HG02970 (cell line): ENCODE measurements at regions not wholly inside any gene's neighbourhood (a gene's known extent, or its start where the extent isn't known, plus 50 kb on each side); places are given as distances from the start of the nearest gene placed in this dataset.
"Not testable (repeated sequence)": the region's sequence is repeated elsewhere in the genome, so short reads cannot be mapped to it uniquely, and the experiment has no call there.

Experiments used
- ATAC-seq: cut with Tn5 transposase; IDR thresholded peaks from one replicate; pipeline ENCODE4 v1.9.1; 2021; ENCODE audit warnings: mild to moderate bottlenecking, moderate library complexity, moderate number of reproducible peaks; ENCODE audit not compliant: unreplicated experiment, low FRiP score

DNA sequence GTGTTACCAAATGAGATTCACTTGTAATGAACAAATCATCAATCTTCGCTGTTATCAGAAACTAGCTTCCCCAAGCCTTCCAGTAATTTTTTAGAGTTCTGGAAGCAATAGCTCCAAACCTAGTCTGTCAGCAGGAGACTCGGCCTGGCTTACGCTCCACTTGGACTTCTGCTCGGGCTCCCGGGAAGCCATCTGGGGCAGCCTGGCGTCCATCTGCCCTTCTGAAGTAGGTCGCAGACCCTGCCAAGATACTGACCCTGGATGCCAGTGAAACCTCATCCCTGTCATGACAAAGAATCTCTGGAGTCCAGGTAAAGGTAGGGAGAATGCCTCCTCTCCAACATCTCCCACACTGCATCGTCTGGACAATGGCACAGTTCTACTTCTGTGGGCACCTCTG is 493.8 kb upstream of the ZFP42 start:
- no peak for ATAC-seq

DNA sequence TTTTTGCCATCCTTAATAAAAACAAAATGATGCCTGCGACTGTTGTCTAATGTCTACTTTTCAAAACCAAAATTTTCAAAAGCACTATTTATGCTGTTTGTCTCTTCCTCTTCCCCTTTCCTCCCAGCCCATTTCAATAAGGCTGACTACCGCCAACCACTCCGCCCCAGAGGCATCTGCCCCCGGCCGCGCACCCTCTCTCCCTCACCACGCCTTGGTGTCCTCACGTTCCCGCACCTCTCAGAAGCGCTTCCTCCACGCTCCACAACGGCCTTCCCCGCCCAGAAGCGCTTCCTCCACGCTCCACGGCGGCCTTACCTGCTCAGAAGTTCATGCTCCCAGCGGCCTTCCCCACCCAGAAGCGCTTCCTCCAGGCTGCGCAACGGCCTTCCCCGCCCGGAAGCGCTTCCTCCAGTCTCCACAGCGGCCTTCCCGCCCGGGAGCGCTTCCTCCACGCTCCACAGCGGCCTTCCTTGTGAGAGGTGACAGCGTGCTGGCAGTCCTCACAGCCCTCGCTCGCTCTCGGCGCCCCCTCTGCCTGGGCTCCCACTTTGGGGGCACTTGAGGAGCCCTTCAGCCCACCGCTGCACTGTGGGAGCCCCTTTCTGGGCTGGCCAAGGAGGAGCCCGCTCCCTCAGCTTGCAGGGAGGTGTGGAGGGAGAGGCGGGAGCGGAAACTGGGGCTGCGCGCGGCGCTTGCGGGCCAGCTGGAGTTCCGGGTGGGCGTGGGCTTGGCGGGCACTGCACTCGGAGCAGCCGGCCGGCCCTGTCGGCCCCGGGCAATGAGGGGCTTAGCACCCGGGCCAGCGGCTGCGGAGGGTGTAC is 490.4 kb upstream of the ZFP42 start:
- no peak for ATAC-seq

DNA sequence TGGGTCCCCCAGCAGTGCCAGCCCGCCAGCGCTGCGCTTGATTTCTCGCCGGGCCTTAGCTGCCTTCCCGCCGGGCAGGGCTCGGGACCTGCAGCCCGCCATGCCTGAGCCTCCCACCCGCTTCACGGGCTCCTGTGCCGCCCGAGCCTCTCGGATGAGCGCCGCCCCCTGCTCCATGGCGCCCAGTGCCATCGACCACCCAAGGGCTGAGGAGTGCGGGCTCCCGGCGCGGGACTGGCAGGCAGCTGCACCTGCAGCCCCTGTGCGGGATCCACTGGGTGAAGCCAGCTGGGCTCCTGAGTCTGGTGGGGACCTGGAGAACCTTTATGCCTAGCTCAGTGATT is 489.8 kb upstream of the ZFP42 start:
- ATAC-seq: not testable (repeated sequence)

DNA sequence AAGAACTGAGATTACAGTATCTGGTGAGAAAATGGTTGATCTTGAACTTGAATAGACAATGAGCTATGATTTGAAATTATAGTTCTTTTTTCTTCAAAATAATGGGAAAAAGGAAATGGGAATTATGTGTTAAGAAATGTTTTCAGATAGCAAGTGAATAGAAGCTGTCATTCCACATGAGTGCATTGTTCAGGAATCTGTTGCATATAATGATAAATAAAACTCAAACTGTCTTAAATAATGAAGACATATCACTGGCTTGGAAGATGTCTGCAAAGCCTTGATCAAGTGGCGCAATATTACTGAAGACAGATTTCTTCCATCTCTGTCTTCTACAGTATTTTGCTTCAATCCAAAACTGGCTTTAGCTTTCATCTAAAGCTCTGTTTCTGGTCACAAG is 479.3 kb upstream of the ZFP42 start:
- no peak for ATAC-seq

DNA sequence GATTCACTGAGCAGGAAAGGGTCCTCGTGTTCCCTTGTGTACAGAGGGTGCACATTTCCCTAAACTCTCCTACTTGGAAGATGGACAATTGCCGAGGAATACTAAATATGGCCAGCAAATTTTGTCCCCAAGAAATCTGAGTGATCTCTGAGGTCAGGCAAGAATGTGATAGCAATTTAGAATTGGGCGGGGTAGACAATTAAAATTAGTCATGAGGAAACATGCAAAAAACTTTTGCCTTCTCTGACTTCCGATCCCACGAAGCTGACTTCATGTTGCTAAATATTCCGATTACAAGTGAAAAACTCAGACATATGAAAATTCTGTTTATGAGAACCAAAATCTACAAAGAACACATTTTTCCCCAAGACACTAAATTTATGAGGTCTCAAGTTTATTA is 453.9 kb upstream of the ZFP42 start:
- ATAC-seq: no peak

DNA sequence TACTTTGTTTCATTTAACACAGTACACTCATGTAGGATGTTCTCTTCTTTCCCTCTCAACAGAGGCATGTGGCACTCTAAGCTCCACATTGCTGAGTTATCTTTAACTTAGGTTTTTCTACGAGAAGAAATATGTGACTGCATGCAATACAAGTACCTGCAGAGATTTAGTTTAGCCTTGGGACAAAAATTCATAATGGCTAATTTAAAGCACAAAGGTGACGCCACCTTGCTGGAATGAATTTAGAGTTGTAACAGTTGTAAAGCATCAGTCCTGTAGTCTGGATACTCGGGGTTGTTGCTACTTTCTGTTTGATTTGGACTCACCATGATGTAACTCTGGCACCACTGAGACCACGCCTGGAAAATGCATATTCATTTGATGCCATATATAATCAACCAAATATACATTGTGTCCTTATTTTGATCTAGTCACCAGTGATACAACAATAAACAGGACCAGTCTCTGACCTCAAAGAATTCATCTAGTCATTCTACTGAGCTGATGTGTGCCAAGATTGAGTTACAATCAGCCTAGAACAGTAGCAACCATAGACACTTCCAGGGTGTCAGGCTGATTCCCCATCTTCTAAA is 451.0 kb upstream of the ZFP42 start:
- no peak for ATAC-seq

DNA sequence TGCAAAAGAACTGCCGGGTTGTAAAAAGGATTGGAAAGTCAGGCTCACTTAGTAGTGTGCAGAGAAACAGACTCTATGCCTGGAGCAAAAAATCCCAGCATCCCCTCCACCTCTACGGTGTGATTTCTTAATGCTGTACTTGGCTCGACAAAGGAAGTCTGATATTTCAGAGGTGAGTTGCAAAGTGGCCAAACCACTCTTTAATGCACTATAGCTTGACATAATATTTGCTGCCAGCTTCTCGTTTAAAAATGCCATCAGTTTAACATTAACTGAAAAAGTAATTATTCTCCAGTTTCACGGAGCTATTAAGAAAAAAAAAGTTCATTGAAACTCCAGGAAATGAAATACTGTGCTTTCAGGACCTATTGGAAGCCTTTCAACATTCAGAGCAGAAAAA is 448.3 kb upstream of the ZFP42 start:
- no peak for ATAC-seq

DNA sequence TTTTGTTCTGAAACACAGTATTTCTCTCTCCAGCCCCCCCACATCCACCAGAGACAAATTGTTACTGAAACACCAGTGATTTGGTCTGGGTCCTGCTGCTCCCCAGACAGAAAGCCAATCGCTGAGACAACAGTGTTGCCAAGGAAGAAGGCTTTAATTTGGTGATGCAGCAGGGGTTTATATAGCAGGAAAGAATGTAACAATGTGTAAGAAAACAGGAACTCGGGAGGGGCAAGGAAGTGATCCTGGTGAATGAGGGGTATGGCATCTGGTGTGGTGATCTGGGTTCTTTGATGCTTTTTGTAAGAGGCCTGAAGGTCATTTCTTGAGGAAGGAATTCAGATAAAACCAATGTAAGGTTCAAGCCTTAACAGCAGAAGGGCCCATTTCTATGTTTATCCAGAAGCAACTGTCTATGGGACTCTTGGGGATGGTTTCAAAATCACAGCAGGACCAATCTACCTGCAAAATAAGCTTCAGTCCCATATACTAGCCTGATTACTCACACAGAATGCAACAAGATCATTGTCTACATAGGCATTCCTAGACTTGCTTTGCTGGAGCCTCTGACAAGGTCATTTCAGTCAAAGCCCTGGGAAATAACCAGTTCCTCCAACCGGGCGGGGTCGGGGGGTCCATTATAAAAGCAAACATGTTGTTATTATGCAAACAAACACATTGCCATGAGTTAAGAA is 445.2 kb upstream of the ZFP42 start:
- no peak for ATAC-seq

DNA sequence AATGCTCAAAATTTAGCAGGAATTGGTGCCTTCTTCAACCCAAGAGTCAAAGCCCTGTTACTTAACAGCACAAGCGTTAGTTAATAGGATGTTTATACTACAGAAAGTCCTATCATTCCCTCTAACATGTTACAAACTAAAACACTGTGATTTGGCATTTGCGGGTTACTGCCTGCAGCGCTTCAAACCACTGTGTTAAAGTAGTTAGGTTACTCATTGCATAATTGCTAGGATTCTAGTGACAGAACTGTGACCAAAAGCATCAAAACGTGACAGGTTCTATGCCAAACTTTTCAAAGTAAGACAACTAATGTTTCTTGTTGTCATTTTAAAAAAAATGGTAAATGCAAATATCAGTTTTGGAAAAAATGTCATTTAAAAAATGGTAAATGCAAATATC is 442.8 kb upstream of the ZFP42 start:
- ATAC-seq: no peak

DNA sequence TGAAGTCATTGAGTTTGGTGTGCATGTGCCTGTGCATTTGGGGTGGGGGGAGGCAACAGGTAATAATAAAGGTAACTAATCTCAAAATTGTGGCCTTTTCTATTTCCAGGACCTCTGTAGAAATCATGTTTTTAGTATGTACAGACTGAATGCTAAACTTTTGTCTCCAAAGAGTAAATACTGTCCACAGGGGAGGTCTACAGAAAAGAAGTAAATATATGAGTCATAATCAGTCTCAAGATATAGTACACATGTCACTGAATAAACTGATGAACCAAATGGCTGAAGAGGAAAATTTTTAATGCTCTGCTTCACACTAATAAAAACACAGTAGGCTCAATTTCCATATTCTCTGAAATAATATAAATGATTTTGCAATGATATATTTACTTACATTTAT is 440.4 kb upstream of the ZFP42 start:
- ATAC-seq: no peak

DNA sequence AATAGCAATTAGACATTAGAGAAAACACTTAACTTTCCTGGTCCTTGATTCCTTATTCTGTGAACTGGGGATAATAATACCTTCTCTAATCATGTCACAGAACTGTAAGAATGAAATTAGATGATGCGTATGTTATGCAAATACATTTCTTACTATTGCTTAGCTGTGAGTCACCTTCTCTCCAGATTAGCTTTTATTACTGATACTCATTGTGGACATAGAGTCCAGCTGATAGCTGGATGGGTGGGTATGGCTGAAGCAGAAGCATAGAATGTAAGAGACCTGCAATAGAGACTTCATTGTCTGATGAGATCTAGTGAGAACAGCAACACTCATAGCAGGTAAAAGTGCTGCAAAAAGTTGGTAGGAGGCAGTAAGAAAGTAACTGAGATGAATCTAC is 437.2 kb upstream of the ZFP42 start:
- ATAC-seq: no peak

DNA sequence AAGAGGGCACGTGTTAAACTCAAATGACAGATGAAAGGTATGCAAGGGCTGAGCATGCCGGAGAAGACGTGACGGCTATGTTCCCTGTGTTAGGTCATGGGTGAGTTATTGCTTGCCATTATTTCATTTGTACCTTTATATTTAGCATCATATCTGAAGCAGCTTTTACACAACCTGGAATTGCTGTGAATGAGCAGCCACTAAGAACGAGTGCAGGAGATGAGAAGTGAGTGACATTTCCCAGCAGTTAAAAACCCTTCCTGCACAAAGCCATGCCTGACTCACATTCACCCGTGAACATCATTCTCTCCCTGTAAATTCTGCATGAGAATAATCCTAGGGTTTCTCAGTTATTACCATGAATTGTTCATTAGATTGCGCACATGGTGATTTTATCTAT is 433.2 kb upstream of the ZFP42 start:
- ATAC-seq: no peak

DNA sequence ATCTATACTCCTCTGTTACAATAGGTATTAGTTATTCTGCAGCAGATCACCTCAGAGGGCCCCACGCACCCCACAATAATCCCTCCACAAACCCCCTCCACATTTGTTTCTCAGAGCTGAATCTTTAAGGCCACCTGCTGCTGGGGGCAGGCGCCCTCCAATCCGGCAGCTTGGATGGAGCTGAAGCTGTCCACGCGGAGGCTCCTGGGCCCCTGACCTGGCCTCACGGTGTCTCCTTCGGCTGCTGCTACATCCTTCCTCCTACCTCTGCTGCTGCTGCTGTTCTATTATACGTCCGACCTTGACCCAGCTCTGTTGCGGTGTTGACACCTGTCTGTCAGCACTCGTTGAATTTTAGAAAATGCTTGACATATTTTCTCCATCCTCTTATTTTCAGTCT is 430.2 kb upstream of the ZFP42 start:
- ATAC-seq: no peak

DNA sequence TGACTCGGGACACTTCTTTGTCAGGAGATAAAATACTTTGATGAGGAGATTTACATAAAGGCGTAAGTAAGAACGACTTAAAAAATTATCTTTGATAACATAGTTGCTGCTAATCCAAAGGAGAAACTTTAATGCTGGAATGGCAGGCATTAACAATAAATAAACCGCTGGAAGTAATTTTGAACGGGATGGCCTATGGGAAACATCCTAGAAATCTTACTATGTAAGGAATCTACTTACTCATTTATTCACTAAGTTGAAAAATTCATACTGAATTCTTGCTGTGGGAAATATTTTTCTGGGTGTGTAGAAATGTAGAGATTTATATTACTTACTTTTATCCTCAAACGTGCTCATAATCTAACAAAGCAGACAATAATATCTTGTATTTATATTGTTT is 425.7 kb upstream of the ZFP42 start:
- no peak for ATAC-seq

DNA sequence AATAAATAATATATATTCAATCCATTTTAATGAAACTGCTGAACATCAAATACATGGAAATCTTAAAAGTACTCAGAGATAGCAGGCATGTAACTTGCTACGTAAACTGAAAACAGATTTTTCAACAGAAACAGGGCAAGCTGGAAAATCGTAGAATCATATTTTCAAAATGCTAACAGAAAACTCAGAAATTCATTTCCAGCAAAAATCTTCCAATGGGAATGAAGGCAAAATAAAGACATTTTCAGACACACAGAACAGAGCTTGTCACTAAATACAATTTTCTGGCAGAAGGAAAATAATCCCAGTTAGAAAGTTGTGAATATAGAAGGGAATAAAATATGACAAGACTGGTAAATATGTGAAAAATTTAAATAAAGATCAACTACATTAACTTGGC is 419.9 kb upstream of the ZFP42 start:
- ATAC-seq: no peak

DNA sequence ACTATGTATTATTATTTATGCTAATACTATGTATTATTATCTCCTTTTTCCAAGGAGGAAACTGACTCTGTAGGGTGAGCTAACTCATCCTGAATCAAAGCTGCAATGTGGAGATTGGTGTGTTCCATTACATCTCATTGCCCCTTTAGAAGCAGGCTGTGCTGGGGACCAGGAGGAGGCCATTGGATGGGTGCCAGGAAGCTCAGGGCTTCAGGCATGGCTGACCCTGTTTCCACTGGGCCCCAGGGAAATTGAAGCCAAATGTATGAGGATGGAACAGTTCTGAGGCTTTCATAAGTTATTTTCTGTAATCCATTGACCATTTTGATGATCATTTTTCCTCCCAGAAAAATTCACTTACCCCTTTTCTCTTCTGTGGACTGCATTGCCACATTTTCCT is 418.8 kb upstream of the ZFP42 start:
- no peak for ATAC-seq

DNA sequence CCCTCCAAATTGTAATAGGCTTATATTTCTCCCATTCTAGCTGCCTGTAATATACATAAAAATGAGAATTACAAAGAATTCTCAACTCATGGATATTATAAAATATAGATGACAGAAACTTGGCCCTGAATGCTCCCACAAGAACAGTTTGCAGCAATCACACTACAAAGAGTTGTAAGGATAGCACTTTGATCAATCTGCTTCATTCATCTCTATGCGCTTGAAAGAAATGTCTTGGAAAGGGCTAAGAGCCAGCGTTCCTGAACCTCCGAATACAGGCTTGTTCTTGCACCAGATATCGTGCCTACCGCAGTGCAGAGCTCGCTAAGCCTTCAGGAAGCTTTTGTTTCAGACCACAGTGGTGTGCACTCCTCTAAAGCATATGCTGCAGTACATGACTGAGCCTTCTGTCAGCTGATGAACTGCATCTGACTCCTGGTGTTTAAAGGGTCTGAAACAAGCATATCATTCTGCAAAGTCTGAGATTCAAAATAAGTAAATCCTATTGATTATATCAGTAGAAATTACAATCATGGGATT is 417.6 kb upstream of the ZFP42 start:
- no peak for ATAC-seq

DNA sequence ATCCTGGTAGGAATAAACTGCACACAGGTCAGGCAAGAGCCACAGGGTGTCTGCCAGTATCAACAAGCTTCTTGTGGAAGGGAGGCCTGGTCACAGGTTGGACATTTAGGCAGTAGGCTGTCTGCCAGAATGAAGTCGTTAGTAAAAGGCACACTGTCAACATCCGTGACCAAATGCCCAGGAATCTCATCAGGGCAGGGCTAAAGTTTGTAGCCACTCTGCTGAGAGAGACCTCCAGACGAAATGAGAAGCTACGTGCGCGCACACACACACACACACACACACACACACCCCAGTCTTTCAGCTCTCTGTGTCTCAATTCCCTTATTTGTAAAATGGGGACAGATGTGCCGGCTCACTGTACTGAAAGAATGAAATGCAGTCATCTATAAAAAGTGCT is 408.7 kb upstream of the ZFP42 start:
- ATAC-seq: no peak

DNA sequence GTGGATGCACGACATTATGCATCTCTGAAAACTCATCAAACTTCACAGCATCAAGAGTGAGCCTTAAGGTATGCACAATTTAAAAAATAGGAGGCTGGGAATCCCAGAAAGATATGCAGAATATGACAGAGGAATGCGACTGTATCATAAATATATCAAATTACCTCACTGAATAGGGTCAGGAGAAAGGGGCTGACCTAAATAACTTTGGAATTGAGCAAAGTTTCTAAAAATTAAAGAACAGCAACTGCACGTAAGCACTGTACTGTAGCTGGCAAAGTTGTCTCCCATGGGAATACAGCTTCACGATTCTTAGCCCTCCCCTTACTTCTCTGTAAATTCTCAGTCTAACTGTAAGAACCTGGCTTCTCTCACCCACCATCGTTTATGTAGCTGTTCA is 397.4 kb upstream of the ZFP42 start:
- no peak for ATAC-seq

DNA sequence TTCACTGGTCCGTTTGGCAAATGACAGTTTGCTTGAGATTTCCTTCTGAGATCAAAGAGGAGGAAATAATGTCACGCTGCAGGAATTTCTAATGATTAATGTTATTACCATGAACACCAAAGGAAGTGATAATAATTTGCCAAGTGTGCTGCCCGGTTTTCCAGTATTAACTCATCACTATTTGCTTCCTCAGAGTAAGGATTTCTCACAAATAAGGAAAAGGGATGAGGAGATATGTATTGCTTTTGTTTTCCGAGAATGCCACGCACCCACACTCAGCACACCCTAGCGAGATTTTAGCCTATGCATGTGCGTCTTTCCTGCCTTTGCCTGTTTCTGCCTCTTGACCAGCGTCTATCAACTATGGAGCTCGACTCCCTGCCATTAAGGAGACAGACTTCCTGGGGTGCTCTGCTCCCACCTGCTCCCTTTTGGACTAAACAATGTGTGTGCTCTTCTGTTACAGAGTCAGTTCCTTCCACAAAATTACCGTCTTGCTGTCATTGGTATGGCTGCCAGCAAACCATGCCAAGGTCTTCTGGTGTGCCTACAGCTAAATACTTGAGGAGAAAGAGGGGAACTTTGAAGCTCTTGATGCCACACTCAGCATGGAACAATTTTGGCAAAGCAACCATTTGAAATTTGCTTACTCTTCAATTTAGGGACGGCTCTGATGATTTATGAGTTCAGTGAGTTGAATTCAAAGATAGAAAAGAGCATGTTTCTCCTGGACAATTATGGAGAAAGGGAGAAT is 393.1 kb upstream of the ZFP42 start:
- no peak for ATAC-seq
